ENCODE measurements at regions not wholly inside any gene's neighbourhood (a gene's known extent, or its start where the extent isn't known, plus 50 kb on each side); places are given as distances from the start of the nearest gene placed in this dataset.

GRCh38 chr5:67350618-67351201 lies 154.1 kb upstream of the CD180 start:
- no peak for DNase-seq

GRCh38 chr5:67350185-67350584 lies 153.6 kb upstream of the CD180 start:
- DNase-seq, result no peak

- no peak for DNase-seq
Measured at GRCh38 chr5:67347821-67348220, 151.2 kb upstream of the CD180 start.

- DNase-seq, result no peak
Measured at GRCh38 chr5:67346611-67347010, 150.0 kb upstream of the CD180 start.

- DNase-seq, result no peak
Measured at GRCh38 chr5:67344870-67345269, 148.3 kb upstream of the CD180 start.

GRCh38 chr5:67343835-67344234 lies 147.2 kb upstream of the CD180 start:
- no peak for DNase-seq

GRCh38 chr5:67341478-67341877 lies 144.9 kb upstream of the CD180 start:
- no peak for DNase-seq

GRCh38 chr5:67339219-67339767 lies 142.7 kb upstream of the CD180 start:
- DNase-seq, result no peak

GRCh38 chr5:67338421-67338820 lies 141.8 kb upstream of the CD180 start:
- no peak for DNase-seq

GRCh38 chr5:67337751-67338150 lies 141.2 kb upstream of the CD180 start:
- DNase-seq, result no peak

GRCh38 chr5:67335426-67335825 lies 138.8 kb upstream of the CD180 start:
- no peak for DNase-seq

GRCh38 chr5:67334373-67334772 lies 137.8 kb upstream of the CD180 start:
- no peak for DNase-seq

- DNase-seq, result no peak
Measured at GRCh38 chr5:67333171-67333570, 136.6 kb upstream of the CD180 start.

- no peak for DNase-seq
Measured at GRCh38 chr5:67331296-67331925, 134.8 kb upstream of the CD180 start.

- no peak for DNase-seq
Measured at GRCh38 chr5:67319935-67320725, 123.5 kb upstream of the CD180 start.

- DNase-seq, result no peak
Measured at GRCh38 chr5:67318746-67319145, 122.1 kb upstream of the CD180 start.

- DNase-seq, result no peak
Measured at GRCh38 chr5:67317603-67318002, 121.0 kb upstream of the CD180 start.

GRCh38 chr5:67316695-67317094 lies 120.1 kb upstream of the CD180 start:
- no peak for DNase-seq

- no peak for DNase-seq
Measured at GRCh38 chr5:67315082-67315989, 118.7 kb upstream of the CD180 start.

- no peak for DNase-seq
Measured at GRCh38 chr5:67311701-67312100, 115.1 kb upstream of the CD180 start.

- DNase-seq, result no peak
Measured at GRCh38 chr5:67311208-67311607, 114.6 kb upstream of the CD180 start.

- DNase-seq, result no peak
Measured at GRCh38 chr5:67310740-67311139, 114.1 kb upstream of the CD180 start.

- DNase-seq, result no peak
Measured at GRCh38 chr5:67310169-67310568, 113.6 kb upstream of the CD180 start.
